ENCODE measurements at regions not wholly inside any gene's neighbourhood (a gene's known extent, or its start where the extent isn't known, plus 50 kb on each side); places are given as distances from the start of the nearest gene placed in this dataset.
A peak's percentile ranks its signal among the peaks of the same experiment; 100 is the strongest.

GRCh38 chr3:24740326-24740725 lies 245.7 kb upstream of the THRB start:
- no peaks in the 10 kb centered on the region for H3K27me3 ChIP-seq (ENCODE audit: insufficient read depth, low read depth, low read length)
- no peak overlapping the region for H2AFZ ChIP-seq (ENCODE audit: low read depth, low read length)

GRCh38 chr3:24741506-24741905 lies 246.9 kb upstream of the THRB start:
- H3K9ac ChIP-seq (ENCODE audit: low read length): no peak overlapping the region
- no peaks in the 10 kb centered on the region for H3K9me3 ChIP-seq (ENCODE audit: low read length)
- no peak overlapping the region for H3K4me2 ChIP-seq (ENCODE audit: low read length)
- no peaks in the 10 kb centered on the region for H3F3A ChIP-seq (ENCODE audit: insufficient read depth, low read length, poor library complexity, severe bottlenecking)
- no peaks in the 10 kb centered on the region for H3K9me2 ChIP-seq (ENCODE audit: insufficient read depth, low read length)
- no peak overlapping the region for H3K4me3 ChIP-seq (ENCODE audit: low read length)
- H3K27me3 ChIP-seq (ENCODE audit: insufficient read depth, low read depth, low read length): no peaks in the 10 kb centered on the region
- H3K79me2 ChIP-seq (replicated peaks; ENCODE audit: insufficient read depth, low read length): no peaks in the 10 kb centered on the region
- H4K20me1 ChIP-seq (ENCODE audit: insufficient read depth): no peaks in the 10 kb centered on the region
- H3K36me3 ChIP-seq (ENCODE audit: insufficient read depth, low read length): no peaks in the 10 kb centered on the region
- TF ChIP-seq RAD21 (conservative IDR thresholded peaks at IDR 0.05): no peak
- no peak overlapping the region for H2AFZ ChIP-seq (ENCODE audit: low read depth, low read length)
- H3K27ac ChIP-seq (ENCODE audit: low read length): no peak overlapping the region

More at GRCh38 chr3:24740326-24740725, 245.7 kb upstream of the THRB start:
- H3K9me2 ChIP-seq (ENCODE audit: insufficient read depth, low read length): no peaks in the 10 kb centered on the region
- H3F3A ChIP-seq (ENCODE audit: insufficient read depth, low read length, poor library complexity, severe bottlenecking): no peaks in the 10 kb centered on the region
- no peaks in the 10 kb centered on the region for H3K79me2 ChIP-seq (replicated peaks; ENCODE audit: insufficient read depth, low read length)
- H3K9ac ChIP-seq (ENCODE audit: low read length): no peak overlapping the region
- H3K9me3 ChIP-seq (ENCODE audit: low read length): no peaks in the 10 kb centered on the region
- no peaks in the 10 kb centered on the region for H4K20me1 ChIP-seq (ENCODE audit: insufficient read depth)
- TF ChIP-seq POLR2AphosphoS5 (IDR thresholded peaks at IDR 0.05): no peak
- H3K4me2 ChIP-seq (ENCODE audit: low read length): no peak overlapping the region
- no peaks in the 10 kb centered on the region for H3K36me3 ChIP-seq (ENCODE audit: insufficient read depth, low read length)
- H3K27ac ChIP-seq (ENCODE audit: low read length): no peak overlapping the region
- no peak overlapping the region for H3K4me3 ChIP-seq (ENCODE audit: low read length)

GRCh38 chr3:24748520-24748919 lies 253.9 kb upstream of the THRB start:
- H3F3A ChIP-seq (ENCODE audit: insufficient read depth, low read length, poor library complexity, severe bottlenecking): no peaks in the 10 kb centered on the region
- H2AFZ ChIP-seq (ENCODE audit: low read depth, low read length): no peak overlapping the region
- no peaks in the 10 kb centered on the region for H3K9me3 ChIP-seq (ENCODE audit: low read length)
- no peak overlapping the region for H3K9ac ChIP-seq (ENCODE audit: low read length)
- H3K4me2 ChIP-seq (ENCODE audit: low read length): no peak overlapping the region
- peak; percentile 34 for TF ChIP-seq EP300 (conservative IDR thresholded peaks at IDR 0.05; ENCODE audit: poor library complexity, severe bottlenecking)
- no peak for TF ChIP-seq TAF1 (IDR thresholded peaks at IDR 0.05; ENCODE audit: low read depth)
- H3K27ac ChIP-seq (ENCODE audit: low read length): no peak overlapping the region
- no peaks in the 10 kb centered on the region for H4K20me1 ChIP-seq (ENCODE audit: insufficient read depth)
- H3K27me3 ChIP-seq (ENCODE audit: insufficient read depth, low read depth, low read length): no peaks in the 10 kb centered on the region
- no peaks in the 10 kb centered on the region for H3K9me2 ChIP-seq (ENCODE audit: insufficient read depth, low read length)
- H3K79me2 ChIP-seq (replicated peaks; ENCODE audit: insufficient read depth, low read length): no peaks in the 10 kb centered on the region
- H3K36me3 ChIP-seq (ENCODE audit: insufficient read depth, low read length): no peaks in the 10 kb centered on the region
- H3K4me3 ChIP-seq (ENCODE audit: low read length): no peak overlapping the region

GRCh38 chr3:24751020-24751419 lies 256.4 kb upstream of the THRB start:
- no peak overlapping the region for H3K4me2 ChIP-seq (ENCODE audit: low read length)
- no peak overlapping the region for H3K4me3 ChIP-seq (ENCODE audit: low read length)
- H3K9me2 ChIP-seq (ENCODE audit: insufficient read depth, low read length): no peaks in the 10 kb centered on the region
- TF ChIP-seq MXI1 (conservative IDR thresholded peaks at IDR 0.05; ENCODE audit: poor library complexity, severe bottlenecking) (no peak), RAD21 (conservative IDR thresholded peaks at IDR 0.05) (no peak), CTCF (IDR thresholded peaks at IDR 0.05; ENCODE audit: poor library complexity, severe bottlenecking) (no peak), POLR2AphosphoS5 (IDR thresholded peaks at IDR 0.05) (no peak), REST (IDR thresholded peaks at IDR 0.05; ENCODE audit: borderline replicate concordance) (no peak), SMC3 (conservative IDR thresholded peaks at IDR 0.05; ENCODE audit: poor library complexity) (no peak), EZH2 (IDR thresholded peaks at IDR 0.05; ENCODE audit: borderline replicate concordance, insufficient read depth, low read length, poor library complexity, severe bottlenecking) (no peak), EP300 (conservative IDR thresholded peaks at IDR 0.05; ENCODE audit: poor library complexity, severe bottlenecking) (no peak), TAF1 (IDR thresholded peaks at IDR 0.05; ENCODE audit: low read depth) (no peak)
- H4K20me1 ChIP-seq (ENCODE audit: insufficient read depth): no peaks in the 10 kb centered on the region
- no peak overlapping the region for H2AFZ ChIP-seq (ENCODE audit: low read depth, low read length)
- no peaks in the 10 kb centered on the region for H3K27me3 ChIP-seq (ENCODE audit: insufficient read depth, low read depth, low read length)
- no peaks in the 10 kb centered on the region for H3F3A ChIP-seq (ENCODE audit: insufficient read depth, low read length, poor library complexity, severe bottlenecking)
- no peaks in the 10 kb centered on the region for H3K9me3 ChIP-seq (ENCODE audit: low read length)
- H3K9ac ChIP-seq (ENCODE audit: low read length): no peak overlapping the region
- no peak overlapping the region for H3K27ac ChIP-seq (ENCODE audit: low read length)
- no peaks in the 10 kb centered on the region for H3K36me3 ChIP-seq (ENCODE audit: insufficient read depth, low read length)
- H3K79me2 ChIP-seq (replicated peaks; ENCODE audit: insufficient read depth, low read length): no peaks in the 10 kb centered on the region
